OCI-LY3 (cell line): ENCODE measurements at regions not wholly inside any gene's neighbourhood (a gene's known extent, or its start where the extent isn't known, plus 50 kb on each side); places are given as distances from the start of the nearest gene placed in this dataset.

Experiments
- H2AFZ ChIP-seq: fragments of 200-600, 300-600 bp; shearing (Covaris generic); 2 replicates; pipeline ENCODE4 v1.6.0; 2014; ENCODE audit warnings: antibody characterized with exemption, low read depth, low read length
- H3K27ac ChIP-seq: fragments of 200-600, 300-600 bp; sonication (generic); 2 replicates; pipeline ENCODE4 v1.5.1; 2014; ENCODE audit warnings: mild to moderate bottlenecking, low read length, moderate library complexity, mixed read lengths
- H3K27me3 ChIP-seq: fragments of 200-600, 300-600 bp; sonication (generic); 2 replicates; pipeline ENCODE4 v1.6.1; 2014; ENCODE audit warnings: low read depth, low read length, mixed read lengths
- H3K36me3 ChIP-seq: fragments of 200-600, 300-600 bp; sonication (generic); replicated peaks from 2 replicates; pipeline ENCODE3; 2014; ENCODE audit warnings: low read depth, low read length, mixed read lengths
- H3K4me1 ChIP-seq: fragments of 300-600, 200-600 bp; sonication (generic); 2 replicates; pipeline ENCODE4 v1.6.1; 2014; ENCODE audit warnings: low read length, mixed read lengths
- H3K4me2 ChIP-seq: fragments of 200-600, 300-600 bp; sonication (generic); 2 replicates; pipeline ENCODE4 v1.6.1; 2014; ENCODE audit warnings: low read length, mixed read lengths
- H3K4me3 ChIP-seq: fragments of 300-600, 200-600 bp; sonication (generic); 2 replicates; pipeline ENCODE4 v1.5.1; 2014; ENCODE audit warnings: antibody characterized with exemption, mild to moderate bottlenecking, low read length, moderate library complexity
- H3K79me2 ChIP-seq: fragments of 300-600, 200-600 bp; shearing (Covaris generic); 2 replicates; pipeline ENCODE4 v1.6.1; 2014; ENCODE audit warnings: mild to moderate bottlenecking, low read length, mixed read lengths
- H3K9ac ChIP-seq: fragments of 300-600, 200-600 bp; shearing (Covaris generic); 2 replicates; pipeline ENCODE4 v1.6.0; 2014; ENCODE audit warnings: mild to moderate bottlenecking, low read length, moderate library complexity
- H3K9me3 ChIP-seq: fragments of 200-600, 300-600 bp; shearing (Covaris generic); 2 replicates; pipeline ENCODE4 v1.6.1; 2014; ENCODE audit warnings: low read length, mixed read lengths; ENCODE audit not compliant: insufficient read depth
- H4K20me1 ChIP-seq: fragments of 200-600, 300-600 bp; sonication (generic); 2 replicates; pipeline ENCODE4 v1.6.1; 2016; ENCODE audit warnings: low read length, mixed read lengths; ENCODE audit not compliant: insufficient read depth
- EZH2phosphoT487 ChIP-seq: fragments of 200-600 bp; shearing (Covaris generic); IDR thresholded peaks from 2 replicates; pipeline ENCODE4 v1.6.1; 2018; ENCODE audit warnings: antibody characterized with exemption, mixed run types, low read depth
- TF ChIP-seq, protein P1 (sequence below): fragments of 200-600, 300-600 bp; sonication (generic); IDR thresholded peaks from 2 replicates; pipeline ENCODE4 v1.5.1; 2014; ENCODE audit warnings: antibody characterized with exemption, low read length, low read depth

DNA sequence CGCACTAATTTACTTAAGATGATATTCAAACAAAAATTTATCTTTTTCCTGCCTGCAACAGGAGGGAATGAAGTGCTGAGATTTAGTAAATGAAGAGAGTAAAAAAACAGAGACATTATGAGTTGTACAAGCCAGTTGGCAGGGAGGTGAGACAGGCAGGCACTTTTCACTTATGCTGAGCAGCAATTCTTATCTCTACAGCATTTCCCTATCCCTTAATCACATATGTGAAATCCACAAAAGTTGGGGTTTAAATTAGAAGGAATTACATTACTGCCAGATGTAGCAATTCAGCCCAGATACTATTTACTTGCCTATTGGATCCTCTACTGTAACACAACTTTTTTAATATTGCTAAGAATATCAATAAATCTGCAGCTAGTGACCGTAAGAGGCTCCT lies 314.2 kb upstream of the LRP1B start:
- no peaks in the 10 kb centered on the region for H3K27me3 ChIP-seq
- H3K4me1 ChIP-seq = no peaks in the 10 kb centered on the region
- no peaks in the 10 kb centered on the region for H4K20me1 ChIP-seq
- H3K9me3 ChIP-seq = no peaks in the 10 kb centered on the region
- no peak for TF ChIP-seq EZH2phosphoT487
- TF ChIP-seq, protein P1, sequence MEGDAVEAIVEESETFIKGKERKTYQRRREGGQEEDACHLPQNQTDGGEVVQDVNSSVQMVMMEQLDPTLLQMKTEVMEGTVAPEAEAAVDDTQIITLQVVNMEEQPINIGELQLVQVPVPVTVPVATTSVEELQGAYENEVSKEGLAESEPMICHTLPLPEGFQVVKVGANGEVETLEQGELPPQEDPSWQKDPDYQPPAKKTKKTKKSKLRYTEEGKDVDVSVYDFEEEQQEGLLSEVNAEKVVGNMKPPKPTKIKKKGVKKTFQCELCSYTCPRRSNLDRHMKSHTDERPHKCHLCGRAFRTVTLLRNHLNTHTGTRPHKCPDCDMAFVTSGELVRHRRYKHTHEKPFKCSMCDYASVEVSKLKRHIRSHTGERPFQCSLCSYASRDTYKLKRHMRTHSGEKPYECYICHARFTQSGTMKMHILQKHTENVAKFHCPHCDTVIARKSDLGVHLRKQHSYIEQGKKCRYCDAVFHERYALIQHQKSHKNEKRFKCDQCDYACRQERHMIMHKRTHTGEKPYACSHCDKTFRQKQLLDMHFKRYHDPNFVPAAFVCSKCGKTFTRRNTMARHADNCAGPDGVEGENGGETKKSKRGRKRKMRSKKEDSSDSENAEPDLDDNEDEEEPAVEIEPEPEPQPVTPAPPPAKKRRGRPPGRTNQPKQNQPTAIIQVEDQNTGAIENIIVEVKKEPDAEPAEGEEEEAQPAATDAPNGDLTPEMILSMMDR = no peak
- no peak overlapping the region for H3K27ac ChIP-seq
- no peak overlapping the region for H3K4me2 ChIP-seq
- no peak overlapping the region for H2AFZ ChIP-seq
- H3K79me2 ChIP-seq = no peaks in the 10 kb centered on the region
- no peak overlapping the region for H3K4me3 ChIP-seq
- H3K9ac ChIP-seq = no peak overlapping the region
- no peaks in the 10 kb centered on the region for H3K36me3 ChIP-seq

DNA sequence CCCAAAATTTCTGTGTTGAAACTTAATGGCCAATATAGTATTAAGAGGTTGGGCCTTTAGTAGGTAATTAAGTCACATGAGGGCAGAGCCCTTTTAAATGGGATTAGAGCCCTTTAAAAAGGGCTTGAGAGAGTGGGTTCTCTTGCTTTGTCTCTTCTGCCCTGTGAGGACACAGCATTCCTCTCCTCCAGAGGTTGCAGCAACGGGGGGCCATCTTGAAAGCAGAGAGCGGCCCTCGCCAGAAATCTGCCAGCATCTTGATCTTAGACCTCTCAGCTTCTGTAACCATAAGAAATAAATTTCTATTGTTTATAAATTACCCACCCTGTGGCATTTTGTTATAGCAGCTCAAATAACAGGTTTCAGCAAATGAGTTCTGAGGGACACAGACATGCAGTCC lies 305.0 kb upstream of the LRP1B start:
- H3K9ac ChIP-seq = no peak overlapping the region
- no peaks in the 10 kb centered on the region for H3K36me3 ChIP-seq
- no peaks in the 10 kb centered on the region for H4K20me1 ChIP-seq
- TF ChIP-seq, protein P1 = no peak
- no peak for TF ChIP-seq EZH2phosphoT487
- H3K79me2 ChIP-seq = no peaks in the 10 kb centered on the region
- no peaks in the 10 kb centered on the region for H3K9me3 ChIP-seq
- no peak overlapping the region for H3K27ac ChIP-seq
- no peak overlapping the region for H2AFZ ChIP-seq
- H3K27me3 ChIP-seq = no peaks in the 10 kb centered on the region
- no peaks in the 10 kb centered on the region for H3K4me1 ChIP-seq
- no peak overlapping the region for H3K4me2 ChIP-seq
- no peak overlapping the region for H3K4me3 ChIP-seq

DNA sequence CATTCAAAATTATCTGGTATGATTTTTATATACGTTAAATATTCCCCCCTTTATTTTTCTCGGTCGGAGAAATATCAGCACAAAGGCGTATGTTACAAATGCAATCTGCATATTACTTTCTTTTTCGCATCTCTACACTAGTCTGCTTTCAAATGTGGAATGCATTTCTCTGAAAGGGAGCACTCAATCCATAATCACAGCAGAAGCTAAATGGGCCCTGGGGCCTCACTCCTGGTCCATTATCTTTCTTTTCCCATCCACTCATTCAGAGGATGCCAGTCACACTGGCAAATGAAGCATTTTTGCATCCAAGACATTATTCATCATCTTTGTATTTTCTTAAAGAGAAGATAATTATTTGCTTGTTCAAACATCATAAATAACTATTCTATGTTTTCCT lies 295.2 kb upstream of the LRP1B start:
- Histone ChIP-seq H3K79me2 (no peaks in the 10 kb centered on the region), H3K4me3 (no peak overlapping the region), H3K4me1 (peaks cover 23% of the 10 kb centered on the region), H3K9me3 (no peaks in the 10 kb centered on the region), H3K9ac (no peak overlapping the region), H2AFZ (no peak overlapping the region), H3K27ac (no peak overlapping the region), H3K36me3 (no peaks in the 10 kb centered on the region), H3K27me3 (no peaks in the 10 kb centered on the region), H3K4me2 (no peak overlapping the region), H4K20me1 (no peaks in the 10 kb centered on the region)
- TF ChIP-seq EZH2phosphoT487 = no peak
- TF ChIP-seq, protein P1 = no peak

DNA sequence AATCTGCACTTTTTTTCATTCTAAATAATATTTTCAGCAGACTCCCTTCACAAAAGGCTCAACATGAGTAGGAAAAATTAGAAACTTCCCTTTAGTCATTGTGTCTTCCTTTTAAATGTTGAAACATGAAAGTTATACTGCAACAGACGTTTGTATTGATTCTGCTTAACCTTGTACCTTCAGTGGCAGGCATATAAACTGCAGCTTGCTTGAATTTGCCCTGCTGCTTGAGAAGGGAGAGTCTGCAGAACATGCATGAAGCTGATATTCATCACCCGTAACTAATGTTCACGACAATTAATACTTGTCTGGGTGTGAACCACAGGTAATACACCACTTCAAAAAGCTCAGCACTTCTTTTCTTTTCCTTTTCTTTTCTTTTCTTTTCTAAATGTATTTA lies 294.7 kb upstream of the LRP1B start:
- no peak overlapping the region for H2AFZ ChIP-seq
- TF ChIP-seq, protein P1 = no peak
- TF ChIP-seq EZH2phosphoT487 = no peak
- H3K79me2 ChIP-seq = no peaks in the 10 kb centered on the region
- H3K9ac ChIP-seq = no peak overlapping the region
- H3K27me3 ChIP-seq = no peaks in the 10 kb centered on the region
- no peak overlapping the region for H3K4me3 ChIP-seq
- H3K36me3 ChIP-seq = no peaks in the 10 kb centered on the region
- H3K4me1 ChIP-seq = peaks cover 23% of the 10 kb centered on the region
- H3K9me3 ChIP-seq = no peaks in the 10 kb centered on the region
- no peaks in the 10 kb centered on the region for H4K20me1 ChIP-seq
- no peak overlapping the region for H3K27ac ChIP-seq
- no peak overlapping the region for H3K4me2 ChIP-seq
